BE2C (cell line): ENCODE measurements at regions not wholly inside any gene's neighbourhood (a gene's known extent, or its start where the extent isn't known, plus 50 kb on each side); places are given as distances from the start of the nearest gene placed in this dataset.

ENCODE experiments used
- DNase-seq: peaks from one replicate; pipeline ENCODE4 v3.0.0-alpha.2; 2020
- H3K27me3 ChIP-seq: fragments of 250-450 bp; sonication (Bioruptor Pico); 2 replicates; pipeline ENCODE4 v1.5.1; 2020; ENCODE audit warnings: mild to moderate bottlenecking
- H3K36me3 ChIP-seq: fragments of 250-450 bp; sonication (Bioruptor Pico); 2 replicates; pipeline ENCODE4 v1.5.1; 2020; ENCODE audit warnings: mild to moderate bottlenecking
- H3K4me1 ChIP-seq: fragments of 250-450 bp; sonication (Bioruptor Pico); 2 replicates; pipeline ENCODE4 v1.5.1; 2020
- H3K4me3 ChIP-seq: 2 replicates; pipeline ENCODE4 v1.5.1; 2011; ENCODE audit warnings: low read depth, low read length
- H3K9me3 ChIP-seq: fragments of 250-450 bp; sonication (Bioruptor Pico); 2 replicates; pipeline ENCODE4 v1.5.1; 2020
- TF ChIP-seq, protein P1 (sequence below): IDR thresholded peaks from 2 replicates; pipeline ENCODE4 v1.5.1; 2012; ENCODE audit warnings: mild to moderate bottlenecking, low read depth, low read length

- no peak overlapping the region for H3K4me3 ChIP-seq
- no peaks in the 10 kb centered on the region for H3K9me3 ChIP-seq
- no peaks in the 10 kb centered on the region for H3K4me1 ChIP-seq
- H3K36me3 ChIP-seq = no peaks in the 10 kb centered on the region
- no peaks in the 10 kb centered on the region for H3K27me3 ChIP-seq
- TF ChIP-seq, protein P1, sequence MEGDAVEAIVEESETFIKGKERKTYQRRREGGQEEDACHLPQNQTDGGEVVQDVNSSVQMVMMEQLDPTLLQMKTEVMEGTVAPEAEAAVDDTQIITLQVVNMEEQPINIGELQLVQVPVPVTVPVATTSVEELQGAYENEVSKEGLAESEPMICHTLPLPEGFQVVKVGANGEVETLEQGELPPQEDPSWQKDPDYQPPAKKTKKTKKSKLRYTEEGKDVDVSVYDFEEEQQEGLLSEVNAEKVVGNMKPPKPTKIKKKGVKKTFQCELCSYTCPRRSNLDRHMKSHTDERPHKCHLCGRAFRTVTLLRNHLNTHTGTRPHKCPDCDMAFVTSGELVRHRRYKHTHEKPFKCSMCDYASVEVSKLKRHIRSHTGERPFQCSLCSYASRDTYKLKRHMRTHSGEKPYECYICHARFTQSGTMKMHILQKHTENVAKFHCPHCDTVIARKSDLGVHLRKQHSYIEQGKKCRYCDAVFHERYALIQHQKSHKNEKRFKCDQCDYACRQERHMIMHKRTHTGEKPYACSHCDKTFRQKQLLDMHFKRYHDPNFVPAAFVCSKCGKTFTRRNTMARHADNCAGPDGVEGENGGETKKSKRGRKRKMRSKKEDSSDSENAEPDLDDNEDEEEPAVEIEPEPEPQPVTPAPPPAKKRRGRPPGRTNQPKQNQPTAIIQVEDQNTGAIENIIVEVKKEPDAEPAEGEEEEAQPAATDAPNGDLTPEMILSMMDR = no peak
- no peak for DNase-seq
These were observed 457.4 kb downstream of the IGSF11 start for GRCh38 chr3:118577055-118577777.

GRCh38 chr3:118578559-118578958, 456.1 kb downstream of the IGSF11 start:
- Histone ChIP-seq H3K4me3 (no peak overlapping the region), H3K36me3 (no peaks in the 10 kb centered on the region), H3K4me1 (no peaks in the 10 kb centered on the region), H3K9me3 (no peaks in the 10 kb centered on the region), H3K27me3 (no peaks in the 10 kb centered on the region)
- no peak for DNase-seq
- TF ChIP-seq, protein P1 = no peak

DNA sequence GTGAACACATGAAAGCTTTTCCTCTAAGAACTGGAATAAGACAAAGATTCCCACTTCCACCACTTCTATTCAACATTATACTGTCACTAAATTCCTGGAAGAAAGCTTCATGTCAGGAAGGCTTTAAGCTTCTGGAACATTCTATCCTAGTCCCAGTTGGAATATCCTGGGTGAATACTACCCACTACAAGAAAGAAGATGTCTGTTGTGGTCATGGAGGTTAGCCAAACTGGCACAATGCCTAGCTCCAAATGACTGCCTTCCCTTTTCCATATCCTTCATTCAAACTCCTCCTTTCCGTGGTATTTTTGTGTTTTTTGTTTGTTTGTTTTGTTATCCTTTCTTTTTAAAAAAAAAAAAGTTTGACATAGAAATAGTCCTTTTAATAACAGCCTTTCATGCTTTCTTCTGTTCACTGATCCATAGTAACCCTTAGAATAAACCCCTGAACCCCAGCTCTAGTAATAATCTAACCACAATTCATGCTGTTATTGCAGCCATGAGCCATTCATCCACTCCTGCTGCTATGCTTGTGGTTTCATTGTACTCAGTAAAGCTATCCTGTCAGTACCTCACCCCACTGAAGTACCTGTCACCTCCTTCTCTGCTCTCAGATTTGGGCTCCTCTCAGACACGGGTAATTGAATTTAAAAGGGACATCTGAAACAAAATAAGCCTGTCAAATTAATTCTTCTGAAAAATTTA, 447.5 kb downstream of the IGSF11 start:
- Histone ChIP-seq H3K36me3 (no peaks in the 10 kb centered on the region), H3K27me3 (no peaks in the 10 kb centered on the region), H3K9me3 (no peaks in the 10 kb centered on the region), H3K4me1 (no peaks in the 10 kb centered on the region), H3K4me3 (no peak overlapping the region)
- no peak for DNase-seq
- TF ChIP-seq, protein P1 = no peak

DNA sequence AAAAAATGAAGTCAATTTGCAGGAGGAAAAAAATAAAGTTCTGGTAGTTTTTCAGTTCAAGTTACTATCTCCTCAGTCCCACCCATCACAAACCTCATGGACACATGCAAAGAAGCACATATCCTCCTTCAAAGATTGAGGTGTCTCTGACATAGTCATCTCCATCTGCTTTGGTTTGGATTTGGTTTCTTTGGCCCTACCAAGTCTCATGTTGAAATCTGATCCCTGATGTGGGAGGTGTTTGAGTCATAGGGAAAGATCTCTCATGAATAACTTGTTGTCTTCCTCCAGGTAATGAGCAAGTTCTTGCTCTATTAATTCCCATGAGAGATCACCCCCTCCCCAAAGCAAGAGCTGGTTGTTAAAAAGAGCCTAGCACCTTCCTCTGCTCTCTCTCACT, 446.8 kb downstream of the IGSF11 start:
- TF ChIP-seq, protein P1 = no peak
- Histone ChIP-seq H3K27me3 (no peaks in the 10 kb centered on the region), H3K9me3 (no peaks in the 10 kb centered on the region), H3K4me3 (no peak overlapping the region), H3K4me1 (no peaks in the 10 kb centered on the region), H3K36me3 (no peaks in the 10 kb centered on the region)
- no peak for DNase-seq

DNA sequence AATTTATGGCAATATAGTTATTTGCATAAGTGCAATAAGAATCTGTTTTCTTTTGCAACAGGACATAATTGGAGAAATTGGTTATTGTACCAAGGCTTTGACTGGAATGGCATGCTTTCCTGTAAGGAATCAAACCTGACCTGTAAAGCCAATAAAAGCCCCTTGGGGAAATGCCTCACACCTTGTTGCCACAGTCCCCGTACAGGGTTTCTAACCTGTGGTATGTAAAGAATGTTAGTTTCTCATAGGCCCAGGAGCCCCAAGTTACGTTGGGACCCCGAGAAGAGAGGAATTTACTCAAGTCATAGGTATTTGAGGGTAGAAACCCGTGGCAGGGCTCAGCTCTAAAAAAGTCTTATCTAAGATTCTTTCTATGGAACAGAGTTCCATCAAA, 441.4 kb downstream of the IGSF11 start:
- TF ChIP-seq, protein P1 = no peak
- Histone ChIP-seq H3K4me1 (no peaks in the 10 kb centered on the region), H3K4me3 (no peak overlapping the region), H3K9me3 (no peaks in the 10 kb centered on the region), H3K27me3 (no peaks in the 10 kb centered on the region), H3K36me3 (no peaks in the 10 kb centered on the region)
- no peak for DNase-seq

DNA sequence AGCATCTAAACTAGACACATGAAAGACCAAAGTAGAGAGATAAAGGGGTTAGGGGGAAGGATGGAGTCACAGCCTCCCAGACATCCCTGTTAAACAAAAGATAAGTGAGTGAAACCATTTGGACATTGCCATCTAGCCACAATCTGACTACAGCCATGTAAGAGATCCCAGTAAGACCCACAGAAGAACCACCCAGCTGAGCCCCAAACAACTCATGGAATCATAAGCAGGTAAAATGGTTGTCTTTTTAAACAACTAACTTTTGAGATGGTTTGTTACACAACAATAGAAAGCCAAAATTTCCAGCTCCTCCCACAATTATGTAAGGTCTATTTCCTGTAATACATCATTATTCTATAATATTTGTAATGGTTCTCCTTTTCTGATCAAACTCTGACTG, 437.5 kb downstream of the IGSF11 start:
- no peak for DNase-seq
- H3K27me3 ChIP-seq = no peaks in the 10 kb centered on the region
- TF ChIP-seq, protein P1 = no peak
- H3K4me1 ChIP-seq = no peaks in the 10 kb centered on the region
- no peaks in the 10 kb centered on the region for H3K36me3 ChIP-seq
- H3K9me3 ChIP-seq = no peaks in the 10 kb centered on the region
- no peak overlapping the region for H3K4me3 ChIP-seq
